A673 (cell line): ENCODE measurements at regions not wholly inside any gene's neighbourhood (a gene's known extent, or its start where the extent isn't known, plus 50 kb on each side); places are given as distances from the start of the nearest gene placed in this dataset.

Source experiments
- BruUV-seq: library from RNA; stranded (reverse); fragments of 400-500 nt; replicated peaks from 2 replicates; lab custom pipeline; 2021; lab: Mats Ljungman, UMichigan
- CTCF ChIA-PET: fragments of 300-600 bp; sonication (Branson Sonifier 250); formaldehyde crosslinking; loops from one replicate; lab custom pipeline; 2022; ENCODE audit warnings: antibody characterized with exemption; lab: Charles Lee
- POLR2A ChIA-PET: fragments of 300-600 bp; sonication (Branson Sonifier 250); formaldehyde crosslinking; loops from one replicate; lab custom pipeline; 2022; ENCODE audit warnings: antibody characterized with exemption; ENCODE audit not compliant: low non-redundant PET; lab: Charles Lee
- DNase-seq: peaks from one replicate; pipeline ENCODE4 v3.0.0-alpha.2; 2015; ENCODE audit warnings: low spot score
- H3K27ac ChIP-seq: fragments of 200-600 bp; sonication (generic); 2 replicates; pipeline ENCODE4 v1.5.1; 2016; ENCODE audit warnings: mixed run types, low read depth, mild to moderate bottlenecking, mixed read lengths, antibody characterized with exemption, low read length; ENCODE audit not compliant: poor library complexity, severe bottlenecking
- H3K27me3 ChIP-seq: fragments of 200-600 bp; sonication (generic); replicated peaks from 2 replicates; pipeline ENCODE4 v1.6.1; 2017; ENCODE audit warnings: mixed run types, low read depth, mild to moderate bottlenecking, mixed read lengths, antibody characterized with exemption, low read length; ENCODE audit not compliant: insufficient read depth, poor library complexity
- H3K36me3 ChIP-seq: fragments of 200-600 bp; sonication (generic); 2 replicates; pipeline ENCODE4 v1.6.1; 2016; ENCODE audit warnings: mixed run types, mild to moderate bottlenecking, mixed read lengths, antibody characterized with exemption, low read length; ENCODE audit not compliant: insufficient read depth, poor library complexity, severe bottlenecking
- H3K4me1 ChIP-seq: fragments of 200-600 bp; sonication (generic); 2 replicates; pipeline ENCODE4 v1.6.1; 2017; ENCODE audit warnings: mixed run types, mild to moderate bottlenecking, mixed read lengths, antibody characterized with exemption, low read length; ENCODE audit not compliant: insufficient read depth, poor library complexity, severe bottlenecking
- H3K4me3 ChIP-seq: fragments of 200-600 bp; sonication (generic); 2 replicates; pipeline ENCODE4 v1.5.1; 2016; ENCODE audit warnings: low read depth, mixed run types, mild to moderate bottlenecking, mixed read lengths, low read length; ENCODE audit not compliant: poor library complexity, severe bottlenecking
- H3K9me3 ChIP-seq: fragments of 200-600 bp; sonication (generic); 2 replicates; pipeline ENCODE4 v1.6.1; 2016; ENCODE audit warnings: mixed run types, low read depth, mild to moderate bottlenecking, mixed read lengths, antibody characterized with exemption, low read length; ENCODE audit not compliant: poor library complexity, severe bottlenecking
- EZH2 ChIP-seq: fragments of 200-600 bp; sonication (generic); IDR thresholded peaks from 2 replicates; pipeline ENCODE4 v1.6.1; 2017; ENCODE audit warnings: borderline replicate concordance, low read depth, mild to moderate bottlenecking, mixed read lengths, antibody characterized with exemption, low read length; ENCODE audit not compliant: poor library complexity, severe bottlenecking
- intact Hi-C: fragments of 100-400 bp; cut with micrococcal nuclease; formaldehyde crosslinking; loops from one replicate; pipeline ENCODE4 v1.10.0; 2022; ENCODE audit not compliant: unreplicated experiment
- TF ChIP-seq, protein P1 (sequence below): fragments of 300-800, 200-600 bp; sonication (generic); conservative IDR thresholded peaks from 2 replicates; pipeline ENCODE4 v1.5.1; 2017; ENCODE audit warnings: low read depth, mild to moderate bottlenecking, antibody characterized with exemption, low read length, moderate library complexity, mixed read lengths

DNA sequence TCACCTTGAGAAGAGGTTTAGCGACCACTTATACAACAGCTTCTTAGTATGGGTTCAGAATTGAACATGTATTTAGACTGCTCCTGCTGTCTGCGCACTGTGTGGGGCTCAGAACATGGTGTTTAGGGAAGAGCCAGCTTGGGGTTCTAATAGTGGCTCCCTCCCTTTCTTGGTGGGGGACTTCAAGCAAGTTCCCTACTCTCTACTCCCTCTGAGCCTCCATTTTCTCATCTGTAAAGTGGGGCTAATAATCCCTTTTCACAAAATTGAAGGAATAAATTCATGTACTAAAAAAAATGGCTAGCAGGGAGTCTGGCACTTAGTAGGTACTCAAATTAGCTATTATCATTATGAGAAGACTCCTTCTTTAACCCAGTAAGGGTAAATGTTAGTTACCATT, 97.5 kb upstream of the SPATA12 start:
- intact Hi-C loops = no loop called here
- H3K27me3 ChIP-seq = no peaks in the 10 kb centered on the region
- CTCF ChIA-PET = no interaction called here
- H3K27ac ChIP-seq = no peak overlapping the region
- no TSS peak for BruUV-seq
- TF ChIP-seq, protein P1, sequence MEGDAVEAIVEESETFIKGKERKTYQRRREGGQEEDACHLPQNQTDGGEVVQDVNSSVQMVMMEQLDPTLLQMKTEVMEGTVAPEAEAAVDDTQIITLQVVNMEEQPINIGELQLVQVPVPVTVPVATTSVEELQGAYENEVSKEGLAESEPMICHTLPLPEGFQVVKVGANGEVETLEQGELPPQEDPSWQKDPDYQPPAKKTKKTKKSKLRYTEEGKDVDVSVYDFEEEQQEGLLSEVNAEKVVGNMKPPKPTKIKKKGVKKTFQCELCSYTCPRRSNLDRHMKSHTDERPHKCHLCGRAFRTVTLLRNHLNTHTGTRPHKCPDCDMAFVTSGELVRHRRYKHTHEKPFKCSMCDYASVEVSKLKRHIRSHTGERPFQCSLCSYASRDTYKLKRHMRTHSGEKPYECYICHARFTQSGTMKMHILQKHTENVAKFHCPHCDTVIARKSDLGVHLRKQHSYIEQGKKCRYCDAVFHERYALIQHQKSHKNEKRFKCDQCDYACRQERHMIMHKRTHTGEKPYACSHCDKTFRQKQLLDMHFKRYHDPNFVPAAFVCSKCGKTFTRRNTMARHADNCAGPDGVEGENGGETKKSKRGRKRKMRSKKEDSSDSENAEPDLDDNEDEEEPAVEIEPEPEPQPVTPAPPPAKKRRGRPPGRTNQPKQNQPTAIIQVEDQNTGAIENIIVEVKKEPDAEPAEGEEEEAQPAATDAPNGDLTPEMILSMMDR = no peak
- TF ChIP-seq EZH2 = no peak
- H3K9me3 ChIP-seq = no peaks in the 10 kb centered on the region
- POLR2A ChIA-PET = interaction anchor here (0.7 kb wide), 1 partner anchor 47 kb away, joined by 3 read pairs; no protein-coding TSS in a partner anchor
- no peaks in the 10 kb centered on the region for H3K36me3 ChIP-seq
- H3K4me1 ChIP-seq = no peaks in the 10 kb centered on the region
- DNase-seq = no peak
- H3K4me3 ChIP-seq = no peak overlapping the region

GRCh38 chr3:56962206-56962605, 98.3 kb upstream of the SPATA12 start:
- BruUV-seq = no TSS peak
- Histone ChIP-seq H3K9me3 (no peaks in the 10 kb centered on the region), H3K27me3 (no peaks in the 10 kb centered on the region), H3K4me1 (no peaks in the 10 kb centered on the region), H3K36me3 (no peaks in the 10 kb centered on the region), H3K27ac (no peak overlapping the region), H3K4me3 (no peak overlapping the region)
- TF ChIP-seq, protein P1 = no peak
- no peak for TF ChIP-seq EZH2
- no peak for DNase-seq
- ChIA-PET CTCF (no interaction called here), POLR2A (no interaction called here)
- intact Hi-C loops = no loop called here

DNA sequence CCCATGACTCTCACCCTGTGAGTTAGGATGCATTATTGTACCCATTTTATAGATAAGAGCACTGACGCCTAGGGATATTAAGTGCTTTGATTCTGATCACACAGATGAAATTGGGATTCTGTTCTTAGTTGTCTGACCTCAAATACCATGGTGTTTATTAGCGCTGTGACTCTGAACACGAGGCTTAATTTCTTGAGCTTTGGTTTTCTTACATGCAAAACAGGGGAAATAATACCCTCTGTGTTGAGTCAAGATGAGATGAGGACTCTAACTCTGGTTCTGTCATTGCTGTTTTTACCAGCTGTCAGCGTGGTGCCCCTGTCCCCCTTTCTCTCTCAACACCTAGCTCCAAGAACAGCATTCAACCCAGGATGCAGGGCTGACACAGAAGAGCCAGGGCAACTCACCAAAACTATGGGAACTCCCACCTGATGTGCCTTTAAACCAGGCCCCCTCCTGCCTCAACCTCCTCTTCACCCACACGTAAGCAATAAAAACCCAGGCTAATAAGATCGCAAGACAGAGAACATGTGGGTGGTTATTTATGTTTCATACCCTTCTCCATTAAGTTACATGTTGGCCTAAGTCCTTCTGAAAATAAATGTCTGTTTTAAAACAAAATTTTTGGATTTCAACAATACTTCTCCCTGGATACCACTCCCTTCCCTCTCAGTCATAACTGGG, 100.1 kb upstream of the SPATA12 start:
- no peak overlapping the region for H3K27ac ChIP-seq
- no peak for DNase-seq
- no peaks in the 10 kb centered on the region for H3K36me3 ChIP-seq
- no peaks in the 10 kb centered on the region for H3K4me1 ChIP-seq
- no TSS peak for BruUV-seq
- no peaks in the 10 kb centered on the region for H3K9me3 ChIP-seq
- TF ChIP-seq EZH2 = no peak
- TF ChIP-seq, protein P1 = no peak
- ChIA-PET POLR2A (no interaction called here), CTCF (no interaction called here)
- H3K27me3 ChIP-seq = no peaks in the 10 kb centered on the region
- intact Hi-C loops = no loop called here
- H3K4me3 ChIP-seq = no peak overlapping the region
